NK-92 treated with Interleukin-12 subunit alpha and Interleukin-12 subunit beta, amount 100 ng/mL, for 24 hours (cell line): ENCODE measurements at regions not wholly inside any gene's neighbourhood (a gene's known extent, or its start where the extent isn't known, plus 50 kb on each side); places are given as distances from the start of the nearest gene placed in this dataset.

Experiments
- DNase-seq: peaks from one replicate; lab custom pipeline; 2025; lab: John Stamatoyannopoulos, UW

- no peak for DNase-seq
Measured at GRCh38 chr10:3542185-3542611, 242.8 kb downstream of the KLF6 start.

GRCh38 chr10:3539696-3540383, 245.2 kb downstream of the KLF6 start:
- no peak for DNase-seq

GRCh38 chr10:3538656-3539531, 246.1 kb downstream of the KLF6 start:
- no peak for DNase-seq

- DNase-seq, result no peak
Measured at GRCh38 chr10:3538291-3538655, 246.7 kb downstream of the KLF6 start.

GRCh38 chr10:3537518-3537917, 247.5 kb downstream of the KLF6 start:
- no peak for DNase-seq

GRCh38 chr10:3535001-3535400, 250.0 kb downstream of the KLF6 start:
- no peak for DNase-seq

GRCh38 chr10:3534433-3534832, 250.6 kb downstream of the KLF6 start:
- no peak for DNase-seq

- DNase-seq, result no peak
Measured at GRCh38 chr10:3533296-3533695, 251.7 kb downstream of the KLF6 start.

GRCh38 chr10:3532644-3533043, 252.4 kb downstream of the KLF6 start:
- DNase-seq, result no peak

GRCh38 chr10:3531670-3532069, 253.3 kb downstream of the KLF6 start:
- DNase-seq, result no peak

- no peak for DNase-seq
Measured at GRCh38 chr10:3530783-3531645, 254.0 kb downstream of the KLF6 start.

- DNase-seq, result no peak
Measured at GRCh38 chr10:3530346-3530745, 254.7 kb downstream of the KLF6 start.

GRCh38 chr10:3529691-3530090, 255.3 kb downstream of the KLF6 start:
- DNase-seq, result no peak

GRCh38 chr10:3528823-3529403, 256.1 kb downstream of the KLF6 start:
- DNase-seq, result no peak

GRCh38 chr10:3528271-3528670, 256.7 kb downstream of the KLF6 start:
- no peak for DNase-seq

GRCh38 chr10:3527869-3528268, 257.1 kb downstream of the KLF6 start:
- no peak for DNase-seq

- DNase-seq, result no peak
Measured at GRCh38 chr10:3526727-3527501, 258.1 kb downstream of the KLF6 start.

- no peak for DNase-seq
Measured at GRCh38 chr10:3525832-3526449, 259.1 kb downstream of the KLF6 start.

- DNase-seq, result no peak
Measured at GRCh38 chr10:3524086-3524960, 260.7 kb downstream of the KLF6 start.
